Lower lobe of right lung (tissue), 2 donors: ENCODE measurements at regions not wholly inside any gene's neighbourhood (a gene's known extent, or its start where the extent isn't known, plus 50 kb on each side); places are given as distances from the start of the nearest gene placed in this dataset.

ENCODE experiments used
- ATAC-seq, 2 donors: fragments of 200-7000 bp; cut with Tn5 transposase; one replicate each; pipeline ENCODE4 v1.9.1; 2020 to 2022; ENCODE audit warnings: mild to moderate bottlenecking in 2 of 2, moderate library complexity in 2 of 2
- DNase-seq: peaks from one replicate; pipeline ENCODE4 v3.0.0-alpha.2; 2020
- H3K27ac ChIP-seq: fragments of 200-600 bp; one replicate; pipeline ENCODE4 v1.8.0; 2022
- H3K27me3 ChIP-seq: fragments of 200-600 bp; one replicate; pipeline ENCODE4 v1.8.0; 2022; ENCODE audit warnings: low read depth
- H3K36me3 ChIP-seq: fragments of 200-600 bp; one replicate; pipeline ENCODE4 v1.8.0; 2022; ENCODE audit warnings: mild to moderate bottlenecking
- H3K4me1 ChIP-seq: fragments of 200-600 bp; one replicate; pipeline ENCODE4 v1.8.0; 2022
- H3K4me3 ChIP-seq: fragments of 200-600 bp; one replicate; pipeline ENCODE4 v1.8.0; 2022; ENCODE audit warnings: mild to moderate bottlenecking
- H3K9me3 ChIP-seq: fragments of 200-600 bp; one replicate; pipeline ENCODE4 v1.8.0; 2022
- intact Hi-C: fragments of 100-400 bp; cut with DNase I; formaldehyde crosslinking; loops from one replicate; pipeline ENCODE4 v1.11.0; 2022
- TF ChIP-seq, protein P1 (sequence below): fragments of 200-600 bp; IDR thresholded peaks from one replicate; pipeline ENCODE4 v1.8.0; 2022; ENCODE audit warnings: antibody characterized with exemption, mild to moderate bottlenecking
- donor health status: DM: no; HTN: yes; CAD: no; lungs with severe emphysema.

DNA sequence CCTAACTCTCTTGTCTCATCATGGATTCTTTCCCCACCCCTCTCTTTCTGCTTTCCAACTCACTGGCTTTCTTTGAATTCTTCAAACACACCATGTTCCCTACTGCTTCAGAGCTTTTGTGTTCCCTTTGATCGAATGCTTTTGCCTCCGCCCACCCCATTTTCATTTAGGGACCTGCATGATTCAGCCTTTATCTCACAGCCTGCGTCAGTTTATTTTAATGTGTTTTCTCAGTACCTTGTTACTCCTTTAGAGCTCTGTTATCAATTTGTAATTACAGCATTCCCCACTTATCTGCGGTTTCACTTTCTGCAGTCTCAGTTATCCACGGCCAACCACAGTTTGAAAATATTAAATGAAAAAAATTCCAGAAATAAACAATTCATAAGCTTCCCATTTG is 451.3 kb downstream of the METTL15 start:
- H3K36me3 ChIP-seq = no peaks in the 10 kb centered on the region
- no peak overlapping the region for H3K4me3 ChIP-seq
- intact Hi-C loops = no loop called here
- no peaks in the 10 kb centered on the region for H3K27me3 ChIP-seq
- H3K4me1 ChIP-seq = no peaks in the 10 kb centered on the region
- TF ChIP-seq, protein P1, sequence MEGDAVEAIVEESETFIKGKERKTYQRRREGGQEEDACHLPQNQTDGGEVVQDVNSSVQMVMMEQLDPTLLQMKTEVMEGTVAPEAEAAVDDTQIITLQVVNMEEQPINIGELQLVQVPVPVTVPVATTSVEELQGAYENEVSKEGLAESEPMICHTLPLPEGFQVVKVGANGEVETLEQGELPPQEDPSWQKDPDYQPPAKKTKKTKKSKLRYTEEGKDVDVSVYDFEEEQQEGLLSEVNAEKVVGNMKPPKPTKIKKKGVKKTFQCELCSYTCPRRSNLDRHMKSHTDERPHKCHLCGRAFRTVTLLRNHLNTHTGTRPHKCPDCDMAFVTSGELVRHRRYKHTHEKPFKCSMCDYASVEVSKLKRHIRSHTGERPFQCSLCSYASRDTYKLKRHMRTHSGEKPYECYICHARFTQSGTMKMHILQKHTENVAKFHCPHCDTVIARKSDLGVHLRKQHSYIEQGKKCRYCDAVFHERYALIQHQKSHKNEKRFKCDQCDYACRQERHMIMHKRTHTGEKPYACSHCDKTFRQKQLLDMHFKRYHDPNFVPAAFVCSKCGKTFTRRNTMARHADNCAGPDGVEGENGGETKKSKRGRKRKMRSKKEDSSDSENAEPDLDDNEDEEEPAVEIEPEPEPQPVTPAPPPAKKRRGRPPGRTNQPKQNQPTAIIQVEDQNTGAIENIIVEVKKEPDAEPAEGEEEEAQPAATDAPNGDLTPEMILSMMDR = no peak
- H3K27ac ChIP-seq = no peak overlapping the region
- ATAC-seq (no peak), DNase-seq (no peak)
- no peaks in the 10 kb centered on the region for H3K9me3 ChIP-seq

DNA sequence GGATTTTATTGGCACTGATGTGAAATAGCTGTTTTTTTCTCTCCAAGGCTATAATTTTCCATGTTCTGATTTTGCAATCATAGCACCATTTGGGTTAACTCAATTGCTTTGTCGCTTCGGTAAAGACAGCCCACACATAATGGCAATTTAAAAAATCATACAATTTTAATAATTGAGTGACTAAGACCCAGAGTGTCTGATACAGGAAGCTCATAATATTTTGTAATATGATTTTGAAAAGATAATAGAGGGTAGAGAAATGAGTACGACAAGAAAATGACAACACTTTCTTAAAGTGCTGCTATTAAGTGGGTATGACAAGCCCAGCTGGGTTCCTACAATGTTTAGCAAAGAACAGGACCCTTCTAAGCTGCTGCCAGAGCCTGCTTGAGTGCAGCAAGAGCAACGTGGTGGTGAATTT is 439.1 kb downstream of the METTL15 start:
- DNase-seq (no peak), ATAC-seq (no peak)
- no peaks in the 10 kb centered on the region for H3K27me3 ChIP-seq
- no peaks in the 10 kb centered on the region for H3K9me3 ChIP-seq
- intact Hi-C loops = no loop called here
- no peak overlapping the region for H3K4me3 ChIP-seq
- no peaks in the 10 kb centered on the region for H3K36me3 ChIP-seq
- H3K27ac ChIP-seq = no peak overlapping the region
- TF ChIP-seq, protein P1 = no peak
- H3K4me1 ChIP-seq = no peaks in the 10 kb centered on the region

DNA sequence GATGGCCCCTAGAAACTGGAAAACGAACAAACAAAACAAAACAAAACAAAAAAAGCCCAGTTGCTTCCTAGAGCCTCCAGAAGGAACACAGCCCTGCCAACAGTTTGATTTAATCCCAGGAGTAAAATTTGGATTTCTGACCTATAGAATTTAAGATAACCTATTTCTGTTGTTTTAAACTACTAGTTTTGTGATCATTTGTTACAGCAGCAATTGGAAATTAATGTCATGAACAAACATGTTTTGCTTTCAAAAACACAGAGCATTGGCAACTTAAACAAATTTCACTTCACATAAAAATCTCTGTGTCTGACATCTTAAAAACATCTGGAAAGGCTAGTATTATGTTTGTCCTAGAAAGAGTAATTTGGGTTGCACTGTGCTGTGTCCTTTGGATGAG is 437.3 kb downstream of the METTL15 start:
- no peaks in the 10 kb centered on the region for H3K27me3 ChIP-seq
- intact Hi-C loops = no loop called here
- no peaks in the 10 kb centered on the region for H3K9me3 ChIP-seq
- H3K27ac ChIP-seq = no peak overlapping the region
- H3K4me1 ChIP-seq = no peaks in the 10 kb centered on the region
- no peaks in the 10 kb centered on the region for H3K36me3 ChIP-seq
- no peak for DNase-seq
- H3K4me3 ChIP-seq = no peak overlapping the region
- no peak for ATAC-seq
- TF ChIP-seq, protein P1 = no peak

DNA sequence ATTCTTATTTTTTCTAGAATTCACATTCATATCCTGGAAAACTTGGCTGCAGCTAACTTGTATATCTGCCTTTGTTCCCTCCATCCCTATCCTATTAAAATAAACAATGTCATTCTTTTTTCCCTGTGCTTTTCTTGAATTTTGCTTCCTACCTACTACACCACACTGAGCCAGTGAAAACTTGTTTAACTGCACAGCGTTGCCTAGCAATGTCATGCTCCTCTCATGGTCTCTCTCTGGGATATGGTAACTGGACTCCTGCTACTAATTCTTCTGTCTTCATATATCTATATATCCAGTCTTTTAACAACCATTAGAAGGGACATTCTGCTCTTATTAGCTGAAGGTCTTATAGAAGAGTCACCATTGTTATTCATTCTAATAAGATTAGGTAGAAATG is 434.4 kb downstream of the METTL15 start:
- TF ChIP-seq, protein P1 = no peak
- Histone ChIP-seq H3K9me3 (no peaks in the 10 kb centered on the region), H3K27ac (no peak overlapping the region), H3K27me3 (no peaks in the 10 kb centered on the region), H3K4me3 (no peak overlapping the region), H3K4me1 (no peaks in the 10 kb centered on the region), H3K36me3 (no peaks in the 10 kb centered on the region)
- ATAC-seq (no peak), DNase-seq (no peak)
- intact Hi-C loops = no loop called here

DNA sequence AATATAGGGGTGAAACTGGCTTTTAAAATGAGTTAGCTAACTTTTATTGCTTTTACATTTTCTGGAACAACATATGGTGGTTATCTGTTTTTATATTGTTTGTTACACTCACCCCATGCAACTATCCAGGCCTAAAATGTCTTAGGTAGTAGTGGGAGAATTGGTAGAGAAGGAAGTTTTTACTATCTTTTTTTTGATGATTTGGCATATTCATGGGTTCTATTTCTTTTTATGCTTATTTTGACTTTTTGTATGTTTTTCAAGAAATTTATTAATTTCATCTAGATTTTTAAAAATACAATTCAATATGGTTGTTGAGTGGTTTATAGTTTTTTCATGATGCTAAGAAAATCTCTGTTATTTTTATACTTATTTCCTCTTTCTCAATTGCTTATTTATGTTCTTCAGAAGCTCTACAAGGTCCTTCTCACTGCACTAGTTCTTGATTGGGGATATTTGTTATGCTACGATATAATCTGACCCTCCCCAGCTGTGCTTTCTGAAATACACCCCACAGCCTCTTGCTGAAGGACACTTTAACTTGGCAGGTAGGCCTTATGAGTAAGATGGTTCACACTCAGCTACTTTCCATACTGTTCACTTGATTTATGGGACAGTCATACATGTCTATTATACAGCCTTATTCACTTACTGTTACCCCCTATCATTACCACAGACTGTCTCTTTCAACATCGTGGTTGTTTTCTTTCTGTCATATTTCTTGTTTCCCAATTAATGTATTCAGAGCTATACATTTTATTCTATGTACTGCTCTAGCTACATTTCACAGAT is 431.2 kb downstream of the METTL15 start:
- Histone ChIP-seq H3K4me1 (no peaks in the 10 kb centered on the region), H3K4me3 (no peak overlapping the region), H3K36me3 (no peaks in the 10 kb centered on the region), H3K27ac (no peak overlapping the region), H3K27me3 (no peaks in the 10 kb centered on the region), H3K9me3 (no peaks in the 10 kb centered on the region)
- intact Hi-C loops = no loop called here
- DNase-seq = no peak
- TF ChIP-seq, protein P1 = no peak
- ATAC-seq = no peak
